ENCODE measurements at regions not wholly inside any gene's neighbourhood (a gene's known extent, or its start where the extent isn't known, plus 50 kb on each side); places are given as distances from the start of the nearest gene placed in this dataset.

- TF ChIP-seq CTCF (IDR thresholded peaks at IDR 0.05) (no peak), EP300 (IDR thresholded peaks at IDR 0.05) (no peak)
Measured at GRCh38 chr1:69122373-69122772, 445.3 kb upstream of the LRRC7 start.
